Fibroblast of lung (primary cell): ENCODE measurements at regions not wholly inside any gene's neighbourhood (a gene's known extent, or its start where the extent isn't known, plus 50 kb on each side); places are given as distances from the start of the nearest gene placed in this dataset.

ENCODE experiments used
- CTCF ChIP-seq, 2 donors: IDR thresholded peaks in 1 of 2; conservative IDR thresholded peaks in 1 of 2; 1 replicate in 1 of 2; 2 replicates in 1 of 2; pipeline ENCODE4 v1.5.1; 2011 to 2012; ENCODE audit warnings: low read length in 2 of 2, control low read depth in 1 of 2, inconsistent platforms in 1 of 2, low read depth in 1 of 2, mild to moderate bottlenecking in 1 of 2
- EZH2 ChIP-seq: IDR thresholded peaks from 2 replicates; pipeline ENCODE4 v1.5.1; 2012; ENCODE audit warnings: low read length, control low read depth, mild to moderate bottlenecking; ENCODE audit errors: missing control alignments

- TF ChIP-seq CTCF (conservative IDR thresholded peaks at IDR 0.05 in 1 of 2, IDR thresholded peaks at IDR 0.05 in 1 of 2; ENCODE audit: low read depth in 1 of 2, low read length in 2 of 2) (no peak), EZH2 (no peak)
These were observed 817.1 kb upstream of the TMEFF2 start for GRCh38 chr2:193011870-193012269.
